ENCODE measurements at regions not wholly inside any gene's neighbourhood (a gene's known extent, or its start where the extent isn't known, plus 50 kb on each side); places are given as distances from the start of the nearest gene placed in this dataset.

DNA sequence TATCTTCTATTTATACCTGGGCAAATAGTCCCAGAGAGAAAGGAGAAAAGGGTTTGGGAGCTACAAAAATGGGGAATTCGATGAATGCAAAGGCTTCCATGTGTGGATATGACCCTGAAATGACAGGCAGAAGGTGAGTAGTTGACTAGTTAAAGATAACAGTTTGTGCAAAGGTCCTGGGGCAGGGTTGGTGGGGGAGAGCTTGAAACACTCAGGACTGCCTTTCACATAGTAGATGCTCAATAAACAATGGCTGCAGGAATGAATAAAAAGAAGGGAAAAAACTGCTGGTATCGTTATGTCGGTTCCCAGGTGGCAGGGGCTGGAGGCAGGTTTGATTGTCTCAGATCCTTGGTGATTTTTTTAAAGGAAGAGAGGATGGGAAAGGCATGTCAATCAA, 445.5 kb downstream of the HAPSTR1 start:
- no peak for DNase-seq

DNA sequence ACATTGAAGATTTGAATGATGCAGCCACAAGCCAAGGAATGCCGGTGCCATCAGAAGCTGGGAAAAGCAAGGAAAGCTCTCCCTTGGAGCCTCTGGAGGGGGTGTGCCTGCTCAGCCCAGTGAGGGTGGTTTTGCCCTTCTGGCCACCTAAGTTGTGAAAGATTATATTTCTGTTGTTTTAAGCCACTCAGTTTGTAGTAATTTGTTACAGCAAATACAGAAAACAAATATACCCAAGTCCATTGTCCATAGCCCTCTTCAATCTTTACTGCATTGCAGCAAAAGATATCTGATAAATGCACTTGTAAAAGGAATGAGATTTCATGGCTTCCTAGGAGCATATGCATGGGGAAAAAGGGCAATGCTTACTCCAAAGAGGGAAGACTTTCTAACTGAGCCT, 447.9 kb downstream of the HAPSTR1 start:
- no peak for DNase-seq

DNA sequence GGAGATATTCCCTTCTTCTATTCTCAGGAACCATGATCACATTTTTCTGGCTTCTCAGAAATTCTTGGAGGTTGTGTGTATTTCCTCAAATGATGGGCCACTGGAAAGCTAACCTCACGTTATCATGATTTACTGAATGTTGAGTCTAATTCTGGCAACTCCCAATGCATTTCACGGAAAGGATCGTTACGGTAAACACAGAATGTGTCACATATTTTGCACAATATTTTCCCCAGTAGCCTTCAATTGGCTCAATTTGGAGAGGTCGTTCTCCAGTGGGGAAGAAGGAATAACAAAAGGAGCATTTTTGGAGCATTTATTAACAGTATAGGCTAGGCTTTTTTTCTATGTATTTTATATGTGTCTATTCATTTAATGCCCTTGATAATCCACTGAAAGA, 450.3 kb downstream of the HAPSTR1 start:
- no peak for DNase-seq

DNA sequence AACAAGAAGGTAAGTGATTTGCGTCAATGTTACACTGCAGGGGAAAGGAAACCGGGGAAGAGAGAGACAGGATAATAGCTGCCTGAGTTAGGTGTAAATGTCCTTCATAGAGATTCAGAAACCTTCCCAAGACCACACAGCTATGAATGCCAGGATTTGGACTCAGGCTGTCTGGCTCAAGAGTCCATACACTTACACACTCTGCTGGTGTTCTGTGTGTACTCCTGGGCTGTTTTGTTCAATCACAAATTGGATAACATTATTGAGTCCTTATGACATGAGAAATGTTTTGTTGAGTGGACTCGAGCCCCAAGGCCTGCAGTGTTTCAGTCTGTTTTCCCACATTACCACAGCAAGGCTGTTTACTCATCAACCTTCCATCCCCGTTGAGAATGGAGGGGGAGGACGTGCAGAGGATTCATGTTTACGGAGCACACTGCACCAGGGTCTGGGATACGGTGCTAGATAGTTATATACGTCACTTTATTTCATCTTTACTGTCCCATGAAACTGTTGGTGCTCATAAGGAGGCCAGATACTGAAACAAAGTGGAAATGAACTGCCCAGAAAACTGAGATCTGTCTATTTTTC, 450.8 kb downstream of the HAPSTR1 start:
- DNase-seq = no peak

DNA sequence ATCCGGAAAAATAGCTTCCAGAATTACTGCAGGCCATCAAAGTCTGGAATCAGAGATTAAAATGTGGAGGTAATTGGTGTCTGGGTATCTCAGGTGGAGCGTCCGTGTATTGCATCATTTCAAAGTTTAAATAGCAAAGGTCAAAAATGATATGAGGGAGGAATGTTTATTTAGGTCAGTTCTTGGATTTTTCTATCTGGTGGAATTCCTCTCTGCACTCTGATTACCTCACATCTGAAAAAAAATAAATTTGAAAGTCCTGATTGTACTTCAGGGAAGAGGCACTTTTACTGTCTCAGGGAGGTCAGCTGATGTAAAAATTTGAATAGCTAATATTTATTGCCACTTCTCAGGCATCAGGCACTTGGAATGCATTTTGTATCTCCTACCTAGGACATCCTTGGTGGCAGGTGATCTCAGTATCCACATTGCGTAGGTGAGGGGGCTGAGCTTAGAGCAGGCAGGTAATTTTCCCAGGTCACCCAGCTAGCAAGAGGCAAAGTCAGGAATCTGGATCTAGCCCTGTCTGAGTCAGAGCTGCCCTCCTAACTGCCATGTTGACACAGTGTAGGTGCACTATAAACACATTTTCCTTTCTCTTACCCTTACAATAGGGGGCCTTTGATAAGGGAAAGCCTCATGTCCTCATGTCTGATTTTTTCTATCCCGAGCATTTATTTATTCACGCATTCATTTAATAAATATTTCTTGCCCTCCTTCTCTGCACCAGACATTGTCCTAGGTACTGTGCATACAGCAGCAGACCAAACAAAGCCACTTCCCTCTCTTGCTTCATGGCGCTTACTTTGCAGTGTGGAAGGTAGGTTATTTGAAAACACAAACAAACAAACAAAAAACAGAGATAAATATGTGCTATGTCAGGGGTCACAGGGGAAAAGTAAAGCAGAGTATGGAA, 454.3 kb downstream of the HAPSTR1 start:
- DNase-seq = no peak

DNA sequence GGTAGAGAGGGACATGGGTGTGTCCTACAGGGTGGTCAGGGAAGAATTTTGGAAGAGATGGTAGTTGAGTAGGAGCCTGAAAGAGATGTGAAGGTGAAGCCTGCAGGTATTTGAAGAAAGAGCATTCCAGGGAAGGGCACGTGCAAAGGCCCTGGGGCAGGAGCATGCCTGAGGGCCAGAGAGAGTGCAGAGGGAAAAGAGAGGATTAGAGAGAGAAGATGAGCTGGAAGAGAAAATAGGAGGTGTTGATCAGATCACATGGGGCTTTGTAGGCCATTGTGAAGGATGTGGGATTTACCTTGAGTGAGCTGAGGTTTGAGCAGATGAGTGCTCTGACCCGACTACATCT, 455.0 kb downstream of the HAPSTR1 start:
- no peak for DNase-seq

DNA sequence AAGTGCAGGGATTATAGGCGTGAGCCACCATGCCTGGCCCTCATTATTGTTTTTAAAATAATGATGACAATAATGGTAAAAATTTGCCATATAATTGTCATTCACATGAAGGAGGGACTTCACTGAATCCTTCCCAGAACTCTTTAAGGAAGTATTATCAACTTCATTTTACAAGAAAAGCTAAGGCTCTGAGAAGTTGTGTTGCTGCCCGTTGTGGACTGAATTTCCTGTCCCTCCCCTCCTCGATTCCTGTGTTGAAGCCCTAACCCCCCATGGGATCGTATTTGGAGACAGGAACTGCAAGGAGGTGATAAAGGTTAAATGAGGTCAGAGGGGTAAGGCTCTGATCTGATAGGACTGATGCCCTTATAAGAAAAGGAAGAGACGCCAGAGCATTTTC, 458.0 kb downstream of the HAPSTR1 start:
- DNase-seq = no peak

DNA sequence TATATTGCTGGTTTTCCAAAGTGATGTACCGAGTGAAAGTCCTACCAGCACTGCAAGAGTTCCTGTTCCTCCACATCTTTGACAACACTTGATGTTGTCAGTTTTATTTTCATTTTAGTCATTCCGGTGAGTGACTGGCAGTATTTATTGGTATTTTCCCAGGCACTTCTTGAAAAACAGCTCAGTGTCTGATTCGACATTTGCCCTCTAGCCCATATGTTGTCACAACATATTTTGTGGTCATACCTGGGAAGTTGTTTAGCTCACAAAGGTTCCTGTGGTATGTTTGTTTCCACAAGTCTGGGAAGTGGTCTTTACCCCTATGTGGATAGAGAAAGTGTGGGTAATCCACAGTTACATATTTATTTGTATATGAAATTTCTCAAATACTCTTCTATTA, 463.6 kb downstream of the HAPSTR1 start:
- DNase-seq = no peak

DNA sequence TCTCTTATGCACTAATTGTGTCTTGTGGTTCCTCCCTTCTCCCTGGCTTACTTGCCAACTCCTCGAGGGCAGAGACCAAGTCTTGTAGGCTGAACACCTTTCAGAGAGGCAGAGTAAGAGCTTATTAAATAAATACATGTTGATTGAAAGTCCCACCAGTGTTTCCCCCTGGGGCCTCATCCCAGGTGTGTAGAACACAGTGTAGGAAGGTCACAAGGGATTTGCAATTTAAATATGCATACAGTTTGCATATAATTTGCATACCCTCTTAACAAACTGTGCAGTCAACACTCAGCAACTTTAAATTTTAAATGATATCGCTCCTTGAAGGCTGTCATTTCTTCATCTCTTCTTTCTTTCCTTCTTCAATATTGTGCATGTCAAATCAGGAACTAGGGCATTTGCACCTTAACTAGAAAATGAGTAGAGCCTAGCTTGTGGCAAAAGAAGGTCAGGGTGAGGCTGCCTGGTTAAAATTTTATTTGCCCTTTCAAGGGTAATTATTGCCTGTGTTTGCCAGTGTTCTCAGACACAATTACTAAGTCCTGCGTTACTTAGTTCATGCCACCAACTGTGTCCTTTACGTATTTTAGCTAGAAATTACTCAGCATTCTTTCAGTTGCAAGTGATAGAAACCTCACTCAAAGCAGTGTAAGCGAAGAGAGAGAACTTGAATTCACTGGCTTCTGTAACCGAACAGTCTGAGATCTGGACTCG, 465.7 kb downstream of the HAPSTR1 start:
- no peak for DNase-seq

DNA sequence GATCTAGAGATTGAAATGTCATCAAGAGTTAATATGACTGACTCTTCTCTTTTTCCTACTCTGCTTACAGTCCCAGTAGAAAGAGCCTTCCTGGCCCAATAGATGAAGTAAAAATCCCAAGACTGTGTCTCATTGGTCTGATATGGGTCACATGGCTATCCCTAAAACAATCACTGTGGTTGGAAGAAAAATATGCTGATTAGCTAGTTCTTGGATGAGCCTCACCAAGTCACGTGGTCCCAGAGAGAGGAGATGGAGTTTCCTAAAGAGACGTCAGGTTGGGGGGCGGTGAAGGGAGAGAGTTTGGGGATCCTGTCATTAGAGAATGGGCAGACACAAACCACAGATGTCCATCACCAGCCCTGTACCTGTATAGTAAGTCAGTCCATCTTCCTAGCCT, 466.3 kb downstream of the HAPSTR1 start:
- DNase-seq = no peak

DNA sequence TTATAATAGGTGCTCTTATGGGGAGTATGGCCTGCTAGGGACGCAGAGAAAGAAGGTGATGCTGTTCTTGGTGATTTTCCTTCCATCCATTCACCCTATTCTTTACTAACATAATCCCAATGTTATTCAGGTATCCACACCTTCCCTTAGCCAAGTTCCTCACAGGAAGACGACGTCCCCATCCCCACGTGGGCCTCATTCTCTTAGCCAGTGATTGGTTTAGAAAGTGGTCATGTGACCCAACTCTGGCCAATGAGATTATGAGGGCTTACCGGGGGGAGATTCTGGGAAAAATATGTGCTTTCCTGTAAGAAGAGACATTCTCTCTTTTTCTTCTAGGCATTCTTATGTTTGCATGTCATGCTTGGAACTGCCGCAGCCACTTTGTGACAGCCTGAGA, 474.7 kb downstream of the HAPSTR1 start:
- DNase-seq = no peak

DNA sequence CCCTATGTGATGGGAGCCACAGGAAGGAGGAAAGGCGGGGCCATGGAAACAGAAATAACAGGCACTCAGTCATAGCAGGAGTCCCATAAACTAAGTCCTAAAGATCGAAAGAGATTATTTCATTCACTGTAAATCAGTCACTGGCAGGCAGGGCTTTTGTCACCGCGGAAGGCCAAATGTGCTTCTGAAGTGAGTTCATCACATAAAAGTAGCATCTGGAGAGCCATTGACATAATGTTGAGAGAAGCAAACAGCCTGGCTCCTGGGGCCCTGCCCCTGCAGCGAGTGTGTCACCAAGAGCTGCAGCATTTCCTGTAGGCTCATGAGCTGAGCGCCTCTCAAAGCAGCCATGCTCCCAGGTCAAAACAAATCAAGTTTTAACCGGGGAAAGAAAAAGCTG, 476.2 kb downstream of the HAPSTR1 start:
- peak; percentile 1 for DNase-seq

DNA sequence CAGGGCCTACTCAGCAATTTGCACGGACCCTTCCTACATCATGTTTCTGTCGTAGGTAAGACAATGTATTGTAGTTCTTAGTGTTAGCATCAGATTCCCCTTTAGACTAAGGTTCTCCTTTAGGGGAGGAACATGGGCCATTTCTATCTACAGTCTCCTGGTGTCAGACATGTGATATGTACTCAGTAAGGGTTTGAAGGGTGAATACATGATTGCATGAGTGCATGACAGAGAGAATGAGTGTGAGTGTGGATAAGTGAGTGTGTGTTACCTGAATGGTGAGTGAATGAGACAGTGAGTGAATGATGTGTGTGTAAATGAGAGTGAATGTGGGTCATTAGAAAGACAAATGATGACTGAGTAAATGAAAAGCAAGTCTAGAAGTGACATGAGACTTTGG, 476.8 kb downstream of the HAPSTR1 start:
- DNase-seq = no peak

DNA sequence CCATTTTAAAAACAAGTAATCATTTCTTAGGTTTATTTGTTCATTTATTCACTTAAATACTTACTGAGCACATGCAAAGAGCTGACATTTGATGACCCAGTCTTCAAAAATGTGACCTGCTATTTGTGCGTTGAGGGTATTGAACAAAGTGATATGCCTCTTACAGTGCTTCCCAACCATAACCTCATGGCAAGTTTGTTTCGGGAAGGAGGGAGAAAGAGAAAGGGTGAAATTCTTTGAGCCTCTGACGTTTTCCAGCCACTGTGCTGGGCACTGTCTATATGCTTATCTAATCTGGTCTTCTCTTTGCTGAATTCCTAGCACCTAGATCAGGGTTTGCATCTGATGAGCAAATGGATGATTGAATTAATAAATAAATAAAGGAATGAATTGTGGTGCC, 479.1 kb downstream of the HAPSTR1 start:
- DNase-seq = no peak

DNA sequence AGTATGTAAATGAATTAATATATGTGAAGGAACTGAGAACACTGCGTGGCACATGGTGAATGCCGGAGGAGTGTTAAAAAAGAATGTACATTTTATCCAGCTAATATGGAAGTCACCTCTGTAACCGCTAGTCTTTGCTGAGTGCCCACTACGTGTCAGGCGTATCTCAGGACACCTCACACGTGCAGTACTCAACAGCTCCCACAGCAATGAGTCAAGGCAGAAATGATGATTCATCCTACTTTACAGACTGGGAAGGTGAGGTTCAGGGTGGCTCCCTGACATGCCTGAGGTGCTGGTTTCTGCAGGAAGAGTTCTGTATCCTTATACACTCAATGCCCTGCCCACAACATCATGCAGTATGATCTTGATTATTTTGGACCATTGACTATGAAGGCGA, 487.0 kb downstream of the HAPSTR1 start:
- no peak for DNase-seq

DNA sequence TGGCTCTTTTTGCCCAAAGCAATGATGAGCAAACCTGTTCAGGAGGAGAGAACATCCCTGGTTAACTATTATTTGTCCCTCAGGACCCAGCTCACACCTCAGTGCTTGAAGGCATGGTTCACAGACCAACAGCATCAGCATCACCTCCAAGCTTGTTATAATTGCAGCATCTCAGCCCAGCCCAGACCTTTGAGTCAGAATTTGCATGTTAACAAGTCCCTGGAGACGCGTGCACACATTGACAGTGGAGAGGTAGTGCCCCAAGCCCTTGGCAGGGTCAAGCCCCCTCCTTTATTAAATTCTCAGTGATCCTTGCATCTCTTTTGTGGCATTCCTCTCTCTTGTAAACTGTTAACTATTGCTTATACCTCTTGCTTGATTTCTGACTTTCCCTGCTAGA, 488.6 kb downstream of the HAPSTR1 start:
- DNase-seq = no peak

DNA sequence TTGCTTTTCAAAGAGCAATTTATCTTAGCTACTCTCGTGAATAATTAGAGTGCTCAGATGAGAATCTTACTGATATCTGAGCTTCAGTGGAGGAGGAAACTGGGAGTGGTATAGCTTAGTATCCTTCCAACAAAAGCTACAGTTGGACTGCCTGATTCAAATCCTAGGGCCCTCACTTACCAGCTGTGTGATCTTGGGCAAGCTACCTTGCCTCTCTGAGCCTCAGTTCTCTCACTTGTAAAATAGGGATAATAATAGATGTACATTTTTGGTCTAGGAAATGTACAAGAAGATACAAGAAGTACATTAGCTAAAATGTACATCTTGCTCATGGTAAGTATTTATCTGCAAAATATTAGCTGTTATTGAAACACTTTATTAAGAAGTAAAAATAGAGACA, 502.0 kb downstream of the HAPSTR1 start:
- DNase-seq = no peak

DNA sequence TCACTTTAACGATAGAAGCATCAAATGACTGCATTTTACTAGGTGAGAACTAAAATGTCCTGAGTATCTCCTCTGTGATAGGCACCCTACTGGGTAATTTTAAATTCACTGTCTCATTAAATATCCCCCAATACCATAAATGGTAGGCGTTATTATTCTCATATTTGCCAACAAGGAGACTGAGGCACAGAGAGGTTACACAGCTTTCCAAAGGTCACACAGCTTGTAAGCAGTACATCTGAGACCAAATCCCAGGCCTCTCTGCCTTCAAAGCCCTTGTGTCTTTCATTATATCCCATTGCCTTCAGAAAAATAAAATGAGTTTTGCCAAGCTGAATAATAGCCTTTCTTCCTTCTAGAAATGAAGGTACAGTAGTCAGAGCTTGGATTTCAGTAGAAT, 502.6 kb downstream of the HAPSTR1 start:
- DNase-seq = no peak

DNA sequence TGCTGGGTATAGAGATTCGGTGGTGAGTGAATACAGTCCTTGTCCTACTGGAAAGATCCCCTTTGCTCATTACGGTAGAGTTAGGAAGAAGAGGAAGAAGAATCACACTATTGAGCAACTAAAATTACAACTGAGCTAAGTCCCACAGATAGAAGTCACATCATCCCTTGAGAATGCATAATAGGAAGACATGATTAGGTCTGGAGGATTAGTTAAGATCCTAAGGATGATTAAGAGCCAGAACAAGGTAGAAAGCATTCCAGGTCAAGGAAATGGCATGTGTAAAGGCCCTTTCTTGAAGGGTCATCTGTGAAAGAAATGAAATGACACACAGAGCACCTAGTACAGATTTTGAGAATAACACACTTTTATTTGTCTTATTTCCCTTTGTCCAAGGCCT, 503.5 kb downstream of the HAPSTR1 start:
- no peak for DNase-seq

DNA sequence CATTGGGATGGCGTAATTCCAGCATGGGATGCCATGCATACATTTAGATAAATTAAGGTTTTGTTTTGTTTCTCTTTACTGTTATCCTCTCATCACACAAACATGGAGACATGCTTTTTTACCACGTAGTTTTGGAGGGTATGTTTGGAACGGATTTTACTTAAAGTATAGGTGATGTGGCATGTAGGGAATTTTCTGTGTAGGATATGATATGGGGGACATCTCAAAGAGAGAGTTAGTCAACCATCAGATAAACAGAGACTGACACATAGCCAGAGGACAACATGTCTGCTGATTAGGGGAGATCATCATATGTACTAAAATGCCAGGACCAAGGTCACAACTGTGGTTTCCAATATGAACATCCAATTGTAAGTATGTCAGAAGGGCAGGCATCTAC, 503.9 kb downstream of the HAPSTR1 start:
- DNase-seq = no peak

DNA sequence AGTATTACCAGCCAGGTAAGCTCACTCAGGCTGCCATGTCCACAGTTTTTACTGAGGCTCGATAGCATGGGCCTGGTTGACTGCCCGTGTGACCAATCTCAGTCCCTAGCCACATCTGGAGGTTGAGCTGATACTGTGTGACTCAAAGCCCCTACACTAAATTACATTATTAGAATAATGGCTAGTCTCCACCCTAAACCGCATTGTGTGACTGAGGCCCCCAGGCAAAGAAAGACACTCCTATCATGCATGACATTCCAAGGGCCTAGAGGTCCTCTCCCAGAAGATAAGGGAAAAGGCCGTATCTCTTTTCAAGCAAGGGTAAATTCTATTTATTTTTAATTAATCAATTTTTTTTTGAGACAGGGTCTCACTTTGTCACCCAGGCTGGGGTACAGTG, 505.3 kb downstream of the HAPSTR1 start:
- no peak for DNase-seq

DNA sequence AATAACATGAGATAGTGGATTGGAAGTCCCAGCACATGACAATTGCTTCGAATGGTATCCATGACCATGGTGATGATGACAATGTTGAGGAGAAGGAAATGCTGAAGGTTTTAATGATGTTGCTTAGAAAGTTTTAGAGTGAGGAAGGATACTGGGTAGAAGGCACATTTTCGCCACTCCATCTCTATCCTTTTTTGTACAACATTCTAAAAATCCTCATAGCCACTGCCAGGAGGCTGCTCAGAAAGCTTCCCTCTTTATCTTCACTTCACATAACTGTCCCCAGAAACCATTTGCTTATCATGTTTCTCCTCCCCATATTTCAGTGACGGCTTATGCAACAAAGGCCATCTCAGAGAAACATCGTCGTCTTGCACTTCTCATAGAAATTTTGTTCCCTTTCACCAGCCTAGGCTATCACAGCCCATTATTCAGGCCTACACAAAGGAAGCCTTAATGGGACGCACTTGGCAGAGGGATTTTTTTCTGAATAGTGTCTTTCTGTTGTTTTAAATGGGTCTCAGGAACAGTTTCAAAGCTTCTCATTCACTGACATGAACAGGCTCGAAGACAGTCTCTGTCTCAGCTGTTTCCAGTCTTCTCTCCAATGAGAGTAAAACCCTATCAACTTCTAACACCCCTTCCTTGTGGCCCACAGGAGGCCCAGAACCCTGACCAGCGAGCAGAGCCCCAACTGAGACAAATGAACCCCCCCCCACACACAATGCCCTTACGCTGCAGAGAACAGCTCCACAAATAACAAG, 506.7 kb downstream of the HAPSTR1 start:
- no peak for DNase-seq

DNA sequence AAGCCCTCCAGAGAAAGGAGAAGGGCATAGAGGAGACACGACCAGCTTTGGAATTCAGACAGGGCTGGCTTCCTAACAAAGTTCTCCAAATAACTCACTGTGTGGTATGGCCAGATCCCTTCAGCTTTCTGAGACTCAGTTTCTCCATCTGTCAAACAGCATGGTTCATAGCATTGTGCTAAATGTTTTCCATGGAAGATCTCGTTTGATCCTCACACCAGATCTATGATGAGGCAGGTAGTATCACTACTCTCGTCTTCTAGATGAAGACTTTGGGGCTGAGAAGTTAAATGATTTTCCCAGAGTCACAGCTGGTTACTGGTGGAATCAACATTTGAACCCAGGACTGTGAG, 507.3 kb downstream of the HAPSTR1 start:
- no peak for DNase-seq
